GM21423 (cell line): ENCODE measurements at regions not wholly inside any gene's neighbourhood (a gene's known extent, or its start where the extent isn't known, plus 50 kb on each side); places are given as distances from the start of the nearest gene placed in this dataset.

Experiments used
- ATAC-seq: cut with Tn5 transposase; IDR thresholded peaks from one replicate; pipeline ENCODE4 v1.9.1; 2021; ENCODE audit warnings: mild to moderate bottlenecking, moderate library complexity; ENCODE audit not compliant: unreplicated experiment

- no peak for ATAC-seq
Measured at GRCh38 chr2:21386666-21387065, 262.9 kb downstream of the TDRD15 start.

GRCh38 chr2:21392649-21393048 is 268.9 kb downstream of the TDRD15 start:
- no peak for ATAC-seq

DNA sequence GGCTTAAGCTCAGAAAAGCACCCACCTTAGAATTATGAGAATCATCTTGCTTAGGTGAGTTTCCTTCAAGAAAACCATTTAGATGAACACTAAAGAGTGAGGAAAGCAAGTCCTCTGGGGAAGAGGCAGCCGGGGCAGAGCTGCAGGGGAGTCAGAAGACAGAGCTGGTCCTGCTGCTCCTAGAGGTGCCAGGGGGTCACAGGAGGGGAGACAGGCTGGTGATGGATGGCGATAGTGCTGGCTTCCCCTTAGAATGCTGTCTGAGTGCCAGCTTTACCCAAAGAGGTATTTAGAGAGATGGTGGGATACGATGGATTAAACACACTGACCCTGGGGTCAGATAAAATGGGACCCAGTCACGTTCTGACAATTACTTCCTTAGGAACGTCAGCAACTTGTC is 269.4 kb downstream of the TDRD15 start:
- ATAC-seq, result no peak

GRCh38 chr2:21395366-21395765 is 271.6 kb downstream of the TDRD15 start:
- ATAC-seq, result no peak

DNA sequence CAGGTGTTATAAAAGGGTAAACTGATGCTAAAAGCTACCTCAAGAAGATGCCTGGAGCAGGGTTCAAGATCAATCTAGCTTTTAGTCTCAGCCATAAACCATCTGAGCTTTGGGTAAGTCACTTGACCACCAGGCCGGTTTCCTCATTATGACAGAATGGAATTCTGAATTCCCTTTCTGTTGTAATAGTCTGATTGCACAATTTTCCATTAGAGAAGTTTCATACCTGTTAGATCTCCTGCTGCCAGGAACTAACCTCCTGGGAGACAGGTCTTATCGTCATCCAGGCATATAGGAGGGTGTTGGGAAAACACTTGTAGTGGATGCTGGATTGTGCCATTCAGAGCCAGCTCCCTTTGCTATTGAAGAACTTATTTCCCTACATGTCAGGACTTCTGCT is 272.5 kb downstream of the TDRD15 start:
- ATAC-seq, result no peak

DNA sequence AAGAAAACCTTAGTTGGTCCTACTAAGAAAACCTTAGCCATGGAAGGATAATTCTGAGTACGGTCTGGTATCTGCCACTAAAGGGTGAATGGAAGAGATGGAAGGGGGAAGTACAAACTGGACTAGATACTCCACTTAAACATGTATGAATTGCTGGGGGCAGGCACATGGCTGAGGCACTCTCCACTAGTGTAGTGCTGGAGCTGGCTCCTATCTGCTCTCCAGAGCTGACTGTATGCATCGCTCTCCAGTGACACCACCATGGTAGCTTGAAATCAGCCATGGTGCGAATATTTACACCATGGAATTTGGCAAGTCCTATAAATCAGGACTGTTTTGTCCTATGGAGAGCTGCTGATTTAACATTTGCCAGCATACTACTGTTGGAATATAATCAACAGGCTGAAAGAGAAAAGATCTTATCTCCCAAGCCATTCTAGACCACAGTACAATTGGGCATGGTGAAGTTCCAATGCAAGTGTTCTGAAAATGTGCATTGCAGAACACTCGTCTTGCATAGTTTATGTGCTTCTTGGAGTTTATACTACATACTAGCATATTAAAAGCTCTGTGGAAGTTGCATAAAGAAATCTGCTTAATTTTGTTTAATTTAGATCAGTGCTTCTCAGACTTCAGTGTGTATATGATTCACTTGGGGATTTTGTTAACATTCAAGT is 277.4 kb downstream of the TDRD15 start:
- ATAC-seq, result no peak

DNA sequence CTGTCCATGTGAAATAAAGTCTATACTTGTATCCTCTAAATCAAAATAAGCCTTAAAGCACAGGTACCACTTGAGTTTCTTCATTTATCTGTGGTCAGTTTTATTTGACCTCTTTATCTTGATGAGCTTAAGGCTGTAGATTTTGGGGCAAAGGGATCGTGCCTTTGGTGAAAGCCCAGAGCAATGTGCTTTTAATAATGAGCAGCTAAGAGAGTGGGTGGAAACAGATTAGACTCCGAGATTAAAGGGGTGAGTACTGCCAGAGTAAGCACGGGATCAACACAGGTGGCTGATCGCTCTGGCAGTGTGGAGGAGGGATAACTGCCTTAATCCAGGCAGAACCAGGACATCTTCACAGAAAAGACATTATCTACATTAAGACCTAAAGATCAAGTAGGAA is 280.4 kb downstream of the TDRD15 start:
- ATAC-seq, result no peak

DNA sequence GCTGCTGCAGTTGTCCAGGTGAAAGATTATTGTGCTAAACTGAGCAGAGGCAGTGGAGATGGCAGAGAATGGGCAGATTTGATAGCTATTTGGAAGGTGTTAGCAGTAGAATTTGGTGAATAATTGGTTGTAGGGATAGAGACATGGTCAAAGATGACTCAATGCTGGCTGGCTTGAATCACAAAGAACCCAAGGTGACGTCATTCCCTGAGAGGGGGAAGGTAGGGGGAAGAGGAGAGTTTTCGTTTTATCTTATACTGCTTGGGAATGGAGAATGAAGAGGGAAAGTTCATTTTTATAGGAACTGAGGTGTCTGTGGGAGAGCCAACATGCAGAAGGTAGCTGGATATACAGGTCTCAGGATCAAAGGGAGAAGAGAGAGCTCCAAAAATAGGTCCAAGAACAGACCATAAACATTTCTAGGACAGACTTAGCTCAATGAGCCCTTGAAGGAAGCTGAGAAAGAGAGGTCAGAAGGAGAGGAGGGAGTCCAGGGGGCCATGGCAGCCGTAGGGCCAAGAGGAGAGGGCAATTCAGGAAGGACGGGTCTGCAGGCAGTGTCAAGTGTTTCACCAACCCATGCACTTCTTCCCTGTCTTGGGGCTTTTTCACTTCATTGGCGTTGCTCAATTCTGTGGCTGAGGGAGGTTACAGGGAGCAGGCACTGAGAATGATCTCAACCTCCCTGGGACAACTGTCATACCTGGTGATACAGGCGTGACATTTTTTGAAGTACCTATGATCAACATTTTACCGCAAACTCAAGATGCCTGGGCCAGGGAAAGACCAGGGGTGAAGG is 281.3 kb downstream of the TDRD15 start:
- no peak for ATAC-seq

DNA sequence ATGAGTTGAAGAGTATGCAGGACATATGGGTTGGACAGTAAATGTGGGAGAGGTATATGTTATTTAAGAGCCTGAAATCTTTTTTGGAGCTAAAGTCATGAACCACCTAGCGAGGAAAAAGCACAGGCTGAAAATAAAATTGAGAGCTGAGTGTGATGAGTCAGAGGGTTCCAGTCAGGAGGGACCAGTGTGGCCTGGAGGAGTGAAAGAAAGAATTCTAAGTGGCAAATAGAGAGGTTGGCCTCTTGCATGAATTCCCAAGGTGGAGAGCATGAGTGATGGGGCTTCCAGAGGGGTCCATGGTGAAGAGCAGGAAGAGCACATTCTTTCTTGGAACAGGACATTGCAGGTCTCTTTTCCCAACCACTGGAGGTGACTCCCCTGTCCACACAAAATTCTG is 282.6 kb downstream of the TDRD15 start:
- no peak for ATAC-seq

- ATAC-seq, result no peak
Measured at GRCh38 chr2:21406911-21407310, 283.1 kb downstream of the TDRD15 start.

DNA sequence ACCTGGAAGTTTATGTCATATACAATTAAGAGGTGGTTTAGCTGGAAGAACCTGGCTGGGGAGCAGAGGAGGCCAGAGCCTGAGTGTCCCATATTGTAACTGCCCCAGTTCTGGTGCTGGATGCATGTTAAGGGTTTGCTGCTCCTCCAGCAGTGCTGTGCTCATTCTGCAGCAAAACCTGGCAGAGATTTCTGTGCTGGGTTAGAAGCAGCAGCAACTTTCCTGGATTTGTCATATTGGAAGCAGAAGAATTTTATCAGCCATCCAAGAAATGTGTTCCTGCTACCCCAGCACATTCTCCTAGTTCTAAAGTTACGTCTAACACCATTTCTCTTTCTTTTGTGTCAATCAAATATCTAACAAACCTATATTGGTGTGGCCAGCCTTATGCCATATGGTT is 284.1 kb downstream of the TDRD15 start:
- ATAC-seq, result no peak

GRCh38 chr2:21411741-21412140 is 288.0 kb downstream of the TDRD15 start:
- ATAC-seq, result no peak

DNA sequence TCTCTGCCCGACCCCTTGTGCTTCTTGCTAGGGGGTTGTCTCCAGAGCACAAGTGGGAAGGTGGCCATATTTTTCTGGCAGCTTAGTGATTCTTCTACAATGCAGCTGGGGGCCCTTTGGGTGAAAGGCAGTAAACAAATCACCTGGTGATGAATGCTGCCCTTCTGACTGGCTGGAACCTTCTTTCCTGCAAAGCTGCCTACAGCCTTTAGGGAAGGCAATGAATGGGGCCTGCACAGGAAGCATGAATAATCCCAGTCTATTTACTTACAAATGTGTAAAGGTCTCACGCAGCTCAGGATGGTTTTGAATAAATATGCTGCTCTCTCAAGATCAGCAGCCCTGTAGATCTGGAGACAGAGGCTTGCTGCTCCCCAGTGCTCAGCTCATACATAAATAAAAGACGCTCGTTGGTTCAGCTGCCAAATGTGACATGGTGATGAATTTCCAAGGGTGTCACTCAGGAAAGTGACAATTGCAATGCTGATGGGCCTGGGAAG is 289.2 kb downstream of the TDRD15 start:
- no peak for ATAC-seq

DNA sequence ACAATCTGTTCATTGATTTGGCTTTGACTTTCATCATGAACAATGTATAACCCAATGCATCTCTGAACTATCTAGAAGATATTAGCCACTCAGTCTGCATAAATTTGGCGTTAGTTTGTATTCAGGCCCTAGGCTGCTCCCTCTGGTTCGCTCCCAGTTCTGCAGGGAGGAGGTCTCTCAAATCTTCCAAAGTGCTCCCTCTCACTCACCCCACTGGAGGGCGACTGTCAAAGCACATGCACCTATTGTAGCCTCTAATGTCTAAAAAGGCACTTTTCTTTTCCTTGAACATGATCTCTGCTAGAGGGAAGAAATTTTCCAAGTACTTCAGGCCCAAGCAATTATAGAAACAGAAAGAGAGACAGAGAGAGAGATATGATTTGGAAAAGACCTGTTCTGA is 291.5 kb downstream of the TDRD15 start:
- no peak for ATAC-seq

- no peak for ATAC-seq
Measured at GRCh38 chr2:21416226-21416625, 292.5 kb downstream of the TDRD15 start.

DNA sequence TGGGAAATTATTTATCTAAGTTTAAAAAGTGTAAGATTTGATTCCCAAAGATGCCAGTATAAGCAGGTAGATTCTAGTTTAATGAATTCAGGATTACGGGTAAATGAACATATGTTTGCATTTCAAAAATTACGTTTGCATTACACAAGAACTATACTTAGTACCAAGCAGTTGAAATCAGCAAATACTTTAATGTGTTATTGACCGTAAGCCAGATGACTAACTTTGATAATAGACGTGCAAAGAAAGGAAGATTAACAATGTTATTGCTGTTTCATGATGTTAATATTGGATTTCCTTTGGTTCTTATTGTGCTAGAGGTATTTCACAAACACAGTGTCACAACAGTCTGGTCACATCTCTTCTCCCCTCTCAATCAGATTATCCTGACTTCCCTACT is 294.7 kb downstream of the TDRD15 start:
- ATAC-seq, result no peak

- ATAC-seq, result no peak
Measured at GRCh38 chr2:21420553-21421335, 297.0 kb downstream of the TDRD15 start.

DNA sequence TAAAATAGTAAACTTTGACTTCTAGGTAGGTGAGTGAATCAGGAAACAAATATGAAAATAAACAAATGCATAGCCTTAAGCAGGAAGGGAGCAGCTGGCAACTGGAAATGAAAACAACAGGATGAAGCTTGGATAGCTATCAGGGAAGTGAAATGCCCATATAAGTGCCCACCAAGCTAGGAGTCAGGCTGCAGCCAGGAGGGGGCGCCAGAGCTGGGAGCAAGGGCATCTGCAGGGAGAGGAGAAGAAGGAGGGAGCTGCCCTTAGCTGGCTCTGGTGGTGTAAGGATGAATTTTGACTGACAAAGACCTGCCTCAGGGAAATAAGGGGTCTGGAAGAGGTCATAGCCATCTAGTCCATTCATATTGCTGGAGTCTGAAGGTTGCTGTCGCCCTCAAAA is 298.3 kb downstream of the TDRD15 start:
- no peak for ATAC-seq

DNA sequence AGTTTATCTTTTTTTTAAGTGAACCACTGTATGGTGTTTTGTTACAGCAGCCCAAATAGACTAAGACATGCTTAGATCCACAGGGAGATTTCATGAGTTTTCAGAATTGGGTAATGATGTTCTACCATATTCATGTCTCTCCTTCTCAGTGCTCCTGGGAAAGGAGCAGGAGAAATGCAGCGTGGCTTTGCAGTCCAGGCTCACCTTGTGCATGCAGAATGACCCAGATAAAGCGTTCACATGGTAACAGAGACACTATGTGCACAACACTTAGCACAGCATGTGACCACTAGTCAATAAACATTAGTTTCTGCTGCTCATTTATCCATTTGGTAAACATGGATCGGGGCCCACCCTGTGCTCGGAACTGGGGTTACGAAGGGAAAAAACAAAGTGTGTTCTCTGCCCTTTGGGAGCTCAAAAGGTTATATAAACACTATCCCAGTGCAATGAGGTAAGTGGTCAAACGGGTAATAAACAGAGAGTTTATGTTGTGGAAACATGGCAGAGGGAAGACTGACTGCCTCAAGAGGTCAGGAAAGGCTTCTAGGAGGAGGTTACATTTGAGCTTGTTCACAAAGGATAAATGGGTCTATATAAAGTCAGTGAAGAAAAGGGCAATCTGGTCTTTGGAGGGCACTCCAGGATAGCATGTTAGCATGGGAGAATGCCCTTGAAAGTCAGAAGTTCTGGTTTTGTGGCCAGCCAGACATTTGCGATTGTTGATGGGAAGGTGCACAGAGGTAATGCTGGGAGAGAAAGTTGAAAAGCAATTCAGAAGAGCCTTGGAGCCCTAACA is 299.2 kb downstream of the TDRD15 start:
- no peak for ATAC-seq

- no peak for ATAC-seq
Measured at GRCh38 chr2:21423854-21424253, 300.1 kb downstream of the TDRD15 start.

- no peak for ATAC-seq
Measured at GRCh38 chr2:21424375-21424774, 300.6 kb downstream of the TDRD15 start.
